Omental fat pad (tissue), 3 donors: ENCODE measurements at regions not wholly inside any gene's neighbourhood (a gene's known extent, or its start where the extent isn't known, plus 50 kb on each side); places are given as distances from the start of the nearest gene placed in this dataset.

Experiments
- ATAC-seq: fragments of 150-250 bp; one replicate; pipeline ENCODE4 v1.9.1; 2016; ENCODE audit warnings: mild to moderate bottlenecking, moderate library complexity; ENCODE audit not compliant: low FRiP score
- DNase-seq: peaks from one replicate; pipeline ENCODE4 v3.0.0-alpha.2; 2019; ENCODE audit warnings: low spot score
- CTCF ChIP-seq, 3 donors: fragments of 450-650 bp; IDR thresholded peaks; one replicate each; pipeline ENCODE4 v1.5.1; 2016 to 2017; ENCODE audit warnings: antibody characterized with exemption in 3 of 3, mild to moderate bottlenecking in 3 of 3, moderate library complexity in 2 of 3

GRCh38 chr15:31478702-31479221 lies 152.1 kb downstream of the KLF13 start:
- no peak for DNase-seq
- no peak for ATAC-seq
- TF ChIP-seq CTCF (IDR thresholded peaks at IDR 0.05): no peak

- DNase-seq: no peak
- ATAC-seq: no peak
- TF ChIP-seq CTCF (IDR thresholded peaks at IDR 0.05): no peak
These were observed 153.9 kb downstream of the KLF13 start for GRCh38 chr15:31480356-31481025.

- DNase-seq: no peak
- no peak for ATAC-seq
- TF ChIP-seq CTCF (IDR thresholded peaks at IDR 0.05): no peak
These were observed 154.5 kb downstream of the KLF13 start for GRCh38 chr15:31481142-31481541.

GRCh38 chr15:31482122-31482922 lies 155.7 kb downstream of the KLF13 start:
- DNase-seq (no peak), ATAC-seq (no peak)
- TF ChIP-seq CTCF (IDR thresholded peaks at IDR 0.05): no peak

- ATAC-seq: no peak
- TF ChIP-seq CTCF (IDR thresholded peaks at IDR 0.05): no peak
- no peak for DNase-seq
These were observed 156.7 kb downstream of the KLF13 start for GRCh38 chr15:31483053-31483985.

- no peak for DNase-seq
- no peak for TF ChIP-seq CTCF (IDR thresholded peaks at IDR 0.05)
- no peak for ATAC-seq
These were observed 157.6 kb downstream of the KLF13 start for GRCh38 chr15:31483986-31484951.
